Ascending aorta (tissue), 2 donors: ENCODE measurements at regions not wholly inside any gene's neighbourhood (a gene's known extent, or its start where the extent isn't known, plus 50 kb on each side); places are given as distances from the start of the nearest gene placed in this dataset.

Experiments used
- DNase-seq, 2 donors: peaks; one replicate each; pipeline ENCODE4 v3.0.0-alpha.2; 2019; ENCODE audit warnings: low spot score in 2 of 2
- H3K27ac ChIP-seq, 2 donors: fragments of 200-600 bp; sonication (generic); one replicate each; pipeline ENCODE4 v1.5.1; 2016 to 2017; ENCODE audit warnings: mild to moderate bottlenecking in 1 of 2
- H3K27me3 ChIP-seq: fragments of 200-600 bp; sonication (generic); one replicate; pipeline ENCODE4 v1.5.1; 2017
- H3K36me3 ChIP-seq, 2 donors: fragments of 200-600 bp; sonication (generic); one replicate each; pipeline ENCODE4 v1.5.1; 2016
- H3K4me1 ChIP-seq, 2 donors: fragments of 200-600 bp; sonication (generic); one replicate each; pipeline ENCODE4 v1.5.1; 2016 to 2017; ENCODE audit warnings: mild to moderate bottlenecking in 1 of 2
- H3K4me3 ChIP-seq, 2 donors: fragments of 200-600 bp; sonication (generic); one replicate each; pipeline ENCODE4 v1.5.1; 2016 to 2017; ENCODE audit warnings: mild to moderate bottlenecking in 1 of 2
- H3K9me3 ChIP-seq, 2 donors: fragments of 200-600 bp; sonication (generic); one replicate each; pipeline ENCODE4 v1.5.1; 2016
- CTCF ChIP-seq, 3 experiments: fragments of 200-600 bp in 2 of 3; fragments of 450-650 bp in 1 of 3; sonication (generic) in 2 of 3; IDR thresholded peaks; one replicate each; pipeline ENCODE4 v1.5.1; 2016 to 2019; ENCODE audit warnings: antibody characterized with exemption in 3 of 3, mild to moderate bottlenecking in 1 of 3, moderate library complexity in 1 of 3
- intact Hi-C: fragments of 100-400 bp; cut with DNase I; formaldehyde crosslinking; loops from one replicate; pipeline ENCODE4 v1.15.1; 2023

GRCh38 chr5:84727708-84728107 is 343.0 kb upstream of the EDIL3 start:
- Histone ChIP-seq H3K36me3 (no peaks in the 10 kb centered on the region), H3K9me3 (no peaks in the 10 kb centered on the region), H3K27ac (no peak overlapping the region), H3K4me3 (no peak overlapping the region), H3K27me3 (no peaks in the 10 kb centered on the region), H3K4me1 (no peaks in the 10 kb centered on the region)
- TF ChIP-seq CTCF (IDR thresholded peaks at IDR 0.05), result no peak
- intact Hi-C loops, result no loop called here
- DNase-seq, result no peak

- Histone ChIP-seq H3K27me3 (no peaks in the 10 kb centered on the region), H3K4me1 (no peaks in the 10 kb centered on the region), H3K4me3 (no peak overlapping the region), H3K27ac (no peak overlapping the region), H3K36me3 (no peaks in the 10 kb centered on the region), H3K9me3 (no peaks in the 10 kb centered on the region)
- no peak for DNase-seq
- TF ChIP-seq CTCF (IDR thresholded peaks at IDR 0.05), result no peak
- intact Hi-C loops, result no loop called here
Observed at GRCh38 chr5:84725946-84726570, 341.4 kb upstream of the EDIL3 start.

- Histone ChIP-seq H3K27me3 (no peaks in the 10 kb centered on the region), H3K27ac (no peak overlapping the region), H3K36me3 (no peaks in the 10 kb centered on the region), H3K4me3 (no peak overlapping the region), H3K9me3 (no peaks in the 10 kb centered on the region), H3K4me1 (no peaks in the 10 kb centered on the region)
- no peak for DNase-seq
- intact Hi-C loops, result no loop called here
- TF ChIP-seq CTCF (IDR thresholded peaks at IDR 0.05), result no peak
Observed at GRCh38 chr5:84724683-84725082, 340.0 kb upstream of the EDIL3 start.

GRCh38 chr5:84724181-84724580 is 339.5 kb upstream of the EDIL3 start:
- intact Hi-C loops, result no loop called here
- Histone ChIP-seq H3K27me3 (no peaks in the 10 kb centered on the region), H3K4me3 (no peak overlapping the region), H3K36me3 (no peaks in the 10 kb centered on the region), H3K4me1 (no peaks in the 10 kb centered on the region), H3K27ac (no peak overlapping the region), H3K9me3 (no peaks in the 10 kb centered on the region)
- DNase-seq, result no peak
- no peak for TF ChIP-seq CTCF (IDR thresholded peaks at IDR 0.05)

- Histone ChIP-seq H3K4me1 (no peaks in the 10 kb centered on the region), H3K27ac (no peak overlapping the region), H3K9me3 (no peaks in the 10 kb centered on the region), H3K36me3 (no peaks in the 10 kb centered on the region), H3K27me3 (no peaks in the 10 kb centered on the region), H3K4me3 (no peak overlapping the region)
- DNase-seq, result no peak
- TF ChIP-seq CTCF (IDR thresholded peaks at IDR 0.05), result no peak
- intact Hi-C loops, result no loop called here
Observed at GRCh38 chr5:84718377-84718776, 333.7 kb upstream of the EDIL3 start.

GRCh38 chr5:84715686-84716085 is 331.0 kb upstream of the EDIL3 start:
- no peak for TF ChIP-seq CTCF (IDR thresholded peaks at IDR 0.05)
- intact Hi-C loops, result no loop called here
- no peak for DNase-seq
- Histone ChIP-seq H3K36me3 (no peaks in the 10 kb centered on the region), H3K27me3 (no peaks in the 10 kb centered on the region), H3K4me1 (no peaks in the 10 kb centered on the region), H3K4me3 (no peak overlapping the region), H3K27ac (no peak overlapping the region), H3K9me3 (no peaks in the 10 kb centered on the region)
